ENCODE measurements at regions not wholly inside any gene's neighbourhood (a gene's known extent, or its start where the extent isn't known, plus 50 kb on each side); places are given as distances from the start of the nearest gene placed in this dataset.
"Not testable (repeated sequence)": the region's sequence is repeated elsewhere in the genome, so short reads cannot be mapped to it uniquely, and the experiment has no call there.

DNA sequence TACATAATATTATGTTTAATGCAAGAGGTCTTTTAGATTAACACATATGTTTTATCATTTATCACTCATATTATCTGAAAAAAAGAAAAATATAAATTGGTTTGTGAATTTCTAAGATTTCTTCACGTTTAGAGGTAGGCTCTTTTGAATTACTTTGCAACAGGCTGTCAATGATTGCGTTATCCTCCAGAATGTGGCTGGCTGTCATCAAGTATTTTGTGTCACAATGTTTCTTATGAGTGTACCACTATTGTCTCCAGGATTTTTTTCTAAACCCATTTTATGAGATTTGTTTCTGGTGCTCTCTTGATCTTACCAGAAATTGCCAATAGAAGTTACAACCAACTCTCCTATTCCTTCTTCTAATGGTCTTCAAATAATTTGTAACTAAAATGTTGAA is 307.9 kb downstream of the DMAC1 start:
- Histone ChIP-seq H3K36me3 (no peaks in the 10 kb centered on the region), H3K4me1 (no peaks in the 10 kb centered on the region), H3K4me3 (no peak overlapping the region), H3K27ac (no peak overlapping the region), H3K27me3 (no peaks in the 10 kb centered on the region), H3K9me3 (no peaks in the 10 kb centered on the region)
- 66% methylated on average over 2 of the region's 2 CpGs for WGBS
- TF ChIP-seq POLR2A (IDR thresholded peaks at IDR 0.05) (no peak), EP300 (IDR thresholded peaks at IDR 0.05) (no peak), POLR2AphosphoS5 (IDR thresholded peaks at IDR 0.05) (no peak)
- TF ChIP-seq, protein P1, sequence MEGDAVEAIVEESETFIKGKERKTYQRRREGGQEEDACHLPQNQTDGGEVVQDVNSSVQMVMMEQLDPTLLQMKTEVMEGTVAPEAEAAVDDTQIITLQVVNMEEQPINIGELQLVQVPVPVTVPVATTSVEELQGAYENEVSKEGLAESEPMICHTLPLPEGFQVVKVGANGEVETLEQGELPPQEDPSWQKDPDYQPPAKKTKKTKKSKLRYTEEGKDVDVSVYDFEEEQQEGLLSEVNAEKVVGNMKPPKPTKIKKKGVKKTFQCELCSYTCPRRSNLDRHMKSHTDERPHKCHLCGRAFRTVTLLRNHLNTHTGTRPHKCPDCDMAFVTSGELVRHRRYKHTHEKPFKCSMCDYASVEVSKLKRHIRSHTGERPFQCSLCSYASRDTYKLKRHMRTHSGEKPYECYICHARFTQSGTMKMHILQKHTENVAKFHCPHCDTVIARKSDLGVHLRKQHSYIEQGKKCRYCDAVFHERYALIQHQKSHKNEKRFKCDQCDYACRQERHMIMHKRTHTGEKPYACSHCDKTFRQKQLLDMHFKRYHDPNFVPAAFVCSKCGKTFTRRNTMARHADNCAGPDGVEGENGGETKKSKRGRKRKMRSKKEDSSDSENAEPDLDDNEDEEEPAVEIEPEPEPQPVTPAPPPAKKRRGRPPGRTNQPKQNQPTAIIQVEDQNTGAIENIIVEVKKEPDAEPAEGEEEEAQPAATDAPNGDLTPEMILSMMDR (IDR thresholded peaks at IDR 0.05): no peak
- no peak for DNase-seq (ENCODE audit: low spot score in 2 of 2)

DNA sequence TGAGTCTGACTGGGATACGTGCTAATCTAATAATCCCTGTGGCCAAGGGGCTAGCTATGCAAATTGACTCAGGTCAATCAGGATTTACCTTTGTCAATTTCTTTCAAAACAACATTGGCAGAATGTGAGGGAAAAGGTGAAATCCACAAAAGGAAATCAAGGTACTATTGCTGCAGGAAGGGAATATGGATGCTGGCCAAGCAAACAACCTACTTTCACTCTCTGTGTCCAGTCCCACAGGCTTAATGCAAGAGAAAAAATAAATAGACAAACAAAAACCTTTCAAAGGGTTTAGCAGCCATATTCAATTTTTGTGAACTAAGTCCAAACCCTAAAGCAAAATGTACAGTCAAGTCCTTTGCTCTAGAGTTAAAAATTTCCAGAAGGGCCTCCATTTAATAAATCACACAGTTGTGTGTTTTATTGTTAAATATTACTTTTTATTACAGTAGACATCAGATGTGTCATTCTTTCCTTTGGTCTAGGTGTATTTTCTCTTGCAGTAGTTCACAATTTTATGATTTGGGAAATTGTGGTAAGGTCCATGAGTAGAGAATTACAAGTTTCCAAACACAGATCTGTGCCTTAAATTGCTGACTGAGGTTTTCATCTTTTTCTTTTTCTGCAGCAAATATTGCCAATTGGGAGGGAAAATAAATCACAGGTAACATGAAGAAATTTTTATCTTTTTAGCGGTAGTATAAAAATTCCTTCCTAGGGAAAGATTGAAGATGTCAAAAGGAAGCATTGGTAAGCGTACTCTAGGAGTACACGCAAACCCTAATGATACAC is 309.1 kb downstream of the DMAC1 start:
- Histone ChIP-seq H3K36me3 (no peaks in the 10 kb centered on the region), H3K27ac (no peak overlapping the region), H3K27me3 (no peaks in the 10 kb centered on the region), H3K9me3 (no peaks in the 10 kb centered on the region), H3K4me3 (no peak overlapping the region), H3K4me1 (no peaks in the 10 kb centered on the region)
- WGBS: 90% methylated on average over 4 of the region's 4 CpGs
- DNase-seq (ENCODE audit: low spot score in 2 of 2): no peak
- TF ChIP-seq, protein P1 (IDR thresholded peaks at IDR 0.05): no peak
- TF ChIP-seq POLR2A (IDR thresholded peaks at IDR 0.05) (no peak), POLR2AphosphoS5 (IDR thresholded peaks at IDR 0.05) (no peak), EP300 (IDR thresholded peaks at IDR 0.05) (no peak)

DNA sequence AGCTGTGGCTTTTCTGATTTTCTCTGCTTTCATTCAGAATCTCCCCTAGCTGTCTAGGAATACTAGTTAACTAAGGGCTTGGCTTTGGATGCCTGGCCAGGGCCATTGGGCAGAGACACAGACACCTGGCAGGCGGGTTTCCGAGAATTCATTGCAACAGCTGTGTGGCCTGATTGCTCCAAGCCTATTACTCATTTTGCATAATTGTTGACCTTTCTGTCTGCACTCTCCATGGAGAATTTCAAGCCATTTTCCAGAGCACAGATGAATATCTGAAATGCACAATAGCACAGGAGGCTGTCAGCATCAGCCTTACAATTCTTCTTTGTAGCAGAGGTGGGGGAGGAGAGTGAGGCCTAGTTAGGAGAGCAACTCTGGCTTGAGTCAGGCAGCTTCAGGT is 310.5 kb downstream of the DMAC1 start:
- TF ChIP-seq POLR2AphosphoS5 (IDR thresholded peaks at IDR 0.05): no peak
- TF ChIP-seq, protein P1 (IDR thresholded peaks at IDR 0.05): no peak
- no peak for TF ChIP-seq EP300 (IDR thresholded peaks at IDR 0.05)
- TF ChIP-seq POLR2A (IDR thresholded peaks at IDR 0.05): no peak
- Histone ChIP-seq H3K27me3 (no peaks in the 10 kb centered on the region), H3K9me3 (no peaks in the 10 kb centered on the region), H3K27ac (no peak overlapping the region), H3K4me3 (no peak overlapping the region), H3K36me3 (no peaks in the 10 kb centered on the region), H3K4me1 (no peaks in the 10 kb centered on the region)
- DNase-seq (ENCODE audit: low spot score in 2 of 2): no peak
- 83% methylated on average over 2 of the region's 2 CpGs for WGBS

DNA sequence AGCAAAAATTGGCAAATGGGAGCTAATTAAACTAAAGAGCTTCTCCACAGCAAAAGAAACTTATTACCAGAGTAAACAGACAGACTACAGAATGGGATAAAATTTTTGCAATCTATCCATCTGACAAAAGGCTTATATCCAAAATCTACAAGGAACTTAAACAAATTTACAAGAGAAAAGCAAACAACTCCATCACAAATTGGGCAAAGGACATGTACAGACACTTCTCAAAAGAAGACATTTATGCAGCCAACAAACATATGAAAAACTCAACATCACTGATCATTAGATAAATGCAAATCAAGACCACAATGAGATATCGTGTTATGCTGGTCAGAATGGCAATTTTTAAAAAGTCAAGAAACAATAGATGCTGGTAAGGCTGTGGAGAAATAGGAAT is 315.6 kb downstream of the DMAC1 start:
- H3K27ac ChIP-seq; DNase-seq (ENCODE audit: low spot score in 2 of 2); H3K4me1 ChIP-seq; H3K36me3 ChIP-seq; H3K27me3 ChIP-seq; H3K4me3 ChIP-seq; H3K9me3 ChIP-seq: not testable (repeated sequence)
- 55% methylated on average over 1 of the region's 1 CpG for WGBS

DNA sequence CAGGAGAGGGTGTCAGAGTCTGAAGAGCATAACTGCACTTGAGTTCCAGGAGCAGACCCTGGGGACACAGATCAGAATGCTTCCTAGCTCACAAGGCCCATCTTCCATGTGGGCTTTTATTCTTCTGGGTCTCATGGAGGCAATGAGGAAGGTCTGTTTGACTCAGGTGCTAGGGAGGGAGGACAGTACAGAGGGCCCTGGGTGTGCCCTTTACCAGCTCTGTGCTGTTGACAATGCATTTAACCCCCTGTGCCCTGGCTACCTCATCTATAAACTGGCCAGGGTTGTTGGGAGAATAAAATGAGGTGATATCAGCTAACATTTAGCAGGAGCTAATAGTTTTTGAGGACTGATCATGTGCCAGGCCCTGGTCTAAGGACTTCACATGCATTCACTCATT is 318.0 kb downstream of the DMAC1 start:
- TF ChIP-seq, protein P1 (IDR thresholded peaks at IDR 0.05): no peak
- no peak for TF ChIP-seq EP300 (IDR thresholded peaks at IDR 0.05)
- no peak for TF ChIP-seq POLR2A (IDR thresholded peaks at IDR 0.05)
- TF ChIP-seq POLR2AphosphoS5 (IDR thresholded peaks at IDR 0.05): no peak
- Histone ChIP-seq H3K27ac (no peak overlapping the region), H3K4me1 (no peaks in the 10 kb centered on the region), H3K36me3 (no peaks in the 10 kb centered on the region), H3K4me3 (no peak overlapping the region), H3K27me3 (no peaks in the 10 kb centered on the region), H3K9me3 (no peaks in the 10 kb centered on the region)
- DNase-seq (ENCODE audit: low spot score in 2 of 2): no peak

DNA sequence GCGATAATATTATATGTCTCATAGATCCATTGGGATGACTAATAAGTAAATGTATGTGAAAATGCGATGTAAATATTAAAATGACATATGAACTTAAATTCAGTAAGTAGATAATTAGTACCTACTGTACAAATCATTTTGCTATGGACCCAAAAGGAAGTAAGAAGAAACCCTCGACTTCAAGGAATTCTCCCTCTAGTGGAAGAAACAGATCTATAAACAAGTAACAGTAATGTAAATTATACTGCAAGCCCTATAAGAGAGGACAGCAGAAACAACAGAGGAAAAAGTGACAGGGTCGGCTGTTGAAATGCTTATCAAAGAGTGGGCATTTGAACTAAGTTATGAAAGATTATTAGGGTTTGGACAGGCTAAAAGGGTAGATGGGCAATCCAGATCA is 320.3 kb downstream of the DMAC1 start:
- H3K9me3 ChIP-seq: no peaks in the 10 kb centered on the region
- no peaks in the 10 kb centered on the region for H3K4me1 ChIP-seq
- no peaks in the 10 kb centered on the region for H3K27me3 ChIP-seq
- no peak for DNase-seq (ENCODE audit: low spot score in 2 of 2)
- H3K36me3 ChIP-seq: no peaks in the 10 kb centered on the region
- H3K27ac ChIP-seq: no peak overlapping the region
- 88% methylated on average over 4 of the region's 4 CpGs for WGBS
- TF ChIP-seq POLR2A (IDR thresholded peaks at IDR 0.05): no peak
- H3K4me3 ChIP-seq: no peak overlapping the region
